Stomach smooth muscle (tissue), 2 donors: ENCODE measurements at regions not wholly inside any gene's neighbourhood (a gene's known extent, or its start where the extent isn't known, plus 50 kb on each side); places are given as distances from the start of the nearest gene placed in this dataset.

ENCODE experiments used
- H3K27ac ChIP-seq: one replicate; pipeline ENCODE4 v1.7.0; 2013; ENCODE audit warnings: mild to moderate bottlenecking, low read length, inconsistent platforms
- H3K27me3 ChIP-seq, 2 donors: one replicate each; pipeline ENCODE4 v1.7.0; 2013; ENCODE audit warnings: low read length in 2 of 2; ENCODE audit not compliant: insufficient read depth in 2 of 2, control insufficient read depth in 1 of 2
- H3K36me3 ChIP-seq, 2 donors: one replicate each; pipeline ENCODE4 v1.7.0; 2013; ENCODE audit warnings: low read length in 2 of 2; ENCODE audit not compliant: control insufficient read depth in 2 of 2, insufficient read depth in 2 of 2
- H3K4me1 ChIP-seq: one replicate; pipeline ENCODE4 v1.7.0; 2013; ENCODE audit warnings: low read length; ENCODE audit not compliant: control insufficient read depth, insufficient read depth
- H3K4me3 ChIP-seq, 2 donors: one replicate each; pipeline ENCODE4 v1.7.0; 2013; ENCODE audit warnings: low read length in 2 of 2
- H3K9ac ChIP-seq, 2 donors: one replicate each; pipeline ENCODE4 v1.7.0; 2013; ENCODE audit warnings: low read length in 2 of 2, mild to moderate bottlenecking in 1 of 2
- H3K9me3 ChIP-seq, 2 donors: one replicate each; pipeline ENCODE4 v1.7.0; 2013; ENCODE audit warnings: low read length in 2 of 2; ENCODE audit not compliant: control insufficient read depth in 2 of 2
- donor health status: healthy.
- donor health status: Pancreatic carcinoma.

GRCh38 chr20:63145156-63145555 lies 70.8 kb downstream of the YTHDF1 start:
- no peak overlapping the region for H3K27ac ChIP-seq

GRCh38 chr20:63142933-63143332 lies 73.0 kb downstream of the YTHDF1 start:
- Histone ChIP-seq H3K27ac (no peak overlapping the region), H3K27me3 (peaks cover 7 to 10% of the 10 kb centered on the region in 2 donors), H3K9me3 (peaks cover 0 to 4% of the 10 kb centered on the region in 2 donors), H3K9ac (no peak overlapping the region), H3K4me3 (no peak overlapping the region), H3K36me3 (no peaks in the 10 kb centered on the region), H3K4me1 (no peaks in the 10 kb centered on the region)

More at GRCh38 chr20:63145156-63145555, 70.8 kb downstream of the YTHDF1 start:
- Histone ChIP-seq H3K36me3 (no peaks in the 10 kb centered on the region), H3K4me3 (no peak overlapping the region), H3K4me1 (no peaks in the 10 kb centered on the region), H3K9me3 (peaks cover 0 to 11% of the 10 kb centered on the region in 2 donors), H3K9ac (no peak overlapping the region), H3K27me3 (peaks cover 12 to 13% of the 10 kb centered on the region in 2 donors)

DNA sequence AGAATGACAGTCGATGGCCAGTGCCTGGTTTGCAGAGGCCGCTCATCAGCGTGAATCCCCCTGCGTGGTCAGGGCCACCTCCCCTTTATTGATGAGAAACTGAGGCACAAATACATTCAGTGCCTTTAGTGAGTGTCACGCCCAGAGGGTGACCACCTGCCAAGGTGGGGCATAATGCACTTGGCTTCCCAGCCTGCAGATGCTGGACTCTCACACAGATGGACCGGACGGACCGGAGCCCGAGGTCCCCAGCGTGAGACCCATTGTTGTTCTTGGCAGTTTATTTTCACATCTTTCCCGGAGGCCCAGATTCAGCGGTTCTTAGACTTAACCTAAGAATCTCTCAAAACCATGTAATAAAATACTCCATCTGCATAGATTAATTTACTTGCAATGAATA lies 74.4 kb downstream of the YTHDF1 start:
- Histone ChIP-seq H3K27me3 (peaks cover 7 to 12% of the 10 kb centered on the region in 2 donors), H3K36me3 (no peaks in the 10 kb centered on the region), H3K9me3 (peaks cover 0 to under 1% of the 10 kb centered on the region in 2 donors), H3K9ac (no peak overlapping the region), H3K4me3 (no peak overlapping the region), H3K4me1 (no peaks in the 10 kb centered on the region), H3K27ac (no peak overlapping the region)

DNA sequence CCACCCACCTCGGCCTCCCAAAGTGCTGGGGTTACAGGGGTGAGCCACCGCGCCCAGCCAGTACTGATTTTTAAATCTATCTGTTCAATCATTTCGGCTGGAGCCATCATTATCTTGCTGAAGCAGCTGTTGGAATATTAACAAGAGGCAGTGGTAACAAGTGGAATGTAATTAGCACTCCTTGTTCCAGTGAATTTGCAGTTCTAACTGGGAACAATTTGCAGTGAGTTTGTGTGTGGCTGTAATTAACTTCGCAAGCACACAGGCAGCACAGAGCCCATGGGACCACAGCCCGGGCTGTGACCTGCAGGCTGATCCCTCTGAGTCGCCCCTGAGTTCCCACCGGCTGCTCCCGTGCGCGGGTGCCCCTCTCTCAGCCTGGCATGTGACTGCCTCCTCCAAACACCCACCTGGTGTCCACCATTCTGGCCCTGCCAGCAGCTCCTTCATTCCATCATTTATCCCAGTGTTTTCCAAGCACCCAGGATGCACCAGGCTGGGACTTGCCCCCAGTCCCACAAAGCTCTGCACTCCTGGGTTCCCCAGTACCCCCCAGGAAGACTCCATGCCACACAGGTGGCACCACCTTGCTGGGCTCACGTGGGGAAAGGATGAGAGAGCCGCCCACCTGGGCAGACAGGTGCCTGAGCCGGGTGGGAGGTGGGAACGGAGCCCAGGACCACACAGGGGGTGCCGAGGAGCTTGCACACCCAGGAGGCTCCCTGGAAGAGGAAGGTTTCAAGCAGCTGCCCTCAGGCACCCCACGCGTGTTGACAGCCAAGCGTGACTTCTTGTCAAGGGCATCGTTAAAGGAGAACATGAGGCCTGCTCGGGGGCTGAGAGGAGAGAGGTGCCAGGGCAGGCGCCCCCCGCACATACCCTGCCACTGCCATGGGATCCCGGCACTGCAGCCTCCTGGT lies 75.2 kb downstream of the YTHDF1 start:
- no peak overlapping the region for H3K27ac ChIP-seq
- H3K27me3 ChIP-seq = peaks cover 7 to 12% of the 10 kb centered on the region in 2 donors
- no peak overlapping the region for H3K4me3 ChIP-seq
- H3K9me3 ChIP-seq = no peaks in the 10 kb centered on the region
- H3K36me3 ChIP-seq = no peaks in the 10 kb centered on the region
- H3K4me1 ChIP-seq = no peaks in the 10 kb centered on the region
- H3K9ac ChIP-seq = no peak overlapping the region

- Histone ChIP-seq H3K4me3 (no peak overlapping the region), H3K4me1 (no peaks in the 10 kb centered on the region), H3K9me3 (no peaks in the 10 kb centered on the region), H3K27ac (no peak overlapping the region), H3K36me3 (no peaks in the 10 kb centered on the region), H3K27me3 (peaks cover 3 to 12% of the 10 kb centered on the region in 2 donors), H3K9ac (no peak overlapping the region)
Observed at GRCh38 chr20:63139837-63140236, 76.1 kb downstream of the YTHDF1 start.

DNA sequence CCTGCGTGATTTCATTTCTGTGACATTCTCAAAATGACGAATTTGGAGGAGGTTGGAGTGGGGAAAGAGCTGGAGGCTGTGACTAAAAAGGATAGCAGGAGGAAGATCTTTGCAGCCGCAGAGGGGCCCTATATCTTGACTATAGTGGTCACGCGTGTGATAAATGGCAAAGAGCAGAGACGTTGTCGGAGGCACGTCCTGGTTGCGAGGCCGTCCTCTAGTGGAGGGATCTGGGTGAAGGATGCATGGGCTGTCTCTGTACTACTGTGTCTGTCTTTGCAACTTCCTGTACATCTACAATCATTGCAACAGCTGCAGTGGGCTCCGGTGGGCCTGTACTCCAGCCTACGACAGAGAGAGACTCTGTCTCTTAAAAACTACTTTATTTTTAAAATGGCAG lies 76.6 kb downstream of the YTHDF1 start:
- Histone ChIP-seq H3K27me3 (peaks cover 3 to 12% of the 10 kb centered on the region in 2 donors), H3K9me3 (no peaks in the 10 kb centered on the region), H3K36me3 (no peaks in the 10 kb centered on the region), H3K4me3 (no peak overlapping the region), H3K27ac (no peak overlapping the region), H3K4me1 (no peaks in the 10 kb centered on the region), H3K9ac (no peak overlapping the region)

GRCh38 chr20:63138855-63139341 lies 77.0 kb downstream of the YTHDF1 start:
- no peaks in the 10 kb centered on the region for H3K4me1 ChIP-seq
- H3K36me3 ChIP-seq = no peaks in the 10 kb centered on the region
- H3K27ac ChIP-seq = no peak overlapping the region
- H3K9me3 ChIP-seq = no peaks in the 10 kb centered on the region
- H3K4me3 ChIP-seq = no peak overlapping the region
- H3K9ac ChIP-seq = no peak overlapping the region
- H3K27me3 ChIP-seq = peaks cover 3 to 12% of the 10 kb centered on the region in 2 donors

- Histone ChIP-seq H3K27ac (no peak overlapping the region), H3K9ac (no peak overlapping the region), H3K27me3 (peaks cover 3 to 13% of the 10 kb centered on the region in 2 donors), H3K4me1 (no peaks in the 10 kb centered on the region), H3K4me3 (no peak overlapping the region), H3K36me3 (no peaks in the 10 kb centered on the region), H3K9me3 (no peaks in the 10 kb centered on the region)
Observed at GRCh38 chr20:63137851-63138415, 78.0 kb downstream of the YTHDF1 start.

- Histone ChIP-seq H3K4me1 (no peaks in the 10 kb centered on the region), H3K27ac (no peak overlapping the region), H3K4me3 (no peak overlapping the region), H3K27me3 (peaks cover 6 to 21% of the 10 kb centered on the region in 2 donors), H3K9me3 (no peaks in the 10 kb centered on the region), H3K36me3 (no peaks in the 10 kb centered on the region), H3K9ac (no peak overlapping the region)
Observed at GRCh38 chr20:63136296-63136695, 79.6 kb downstream of the YTHDF1 start.

GRCh38 chr20:63135411-63135810 lies 80.5 kb downstream of the YTHDF1 start:
- no peak overlapping the region for H3K4me3 ChIP-seq
- no peaks in the 10 kb centered on the region for H3K36me3 ChIP-seq
- no peaks in the 10 kb centered on the region for H3K9me3 ChIP-seq
- no peak overlapping the region for H3K27ac ChIP-seq
- H3K9ac ChIP-seq = no peak overlapping the region
- H3K4me1 ChIP-seq = no peaks in the 10 kb centered on the region
- H3K27me3 ChIP-seq = peaks cover 10 to 28% of the 10 kb centered on the region in 2 donors
